ENCODE measurements at regions not wholly inside any gene's neighbourhood (a gene's known extent, or its start where the extent isn't known, plus 50 kb on each side); places are given as distances from the start of the nearest gene placed in this dataset.

- TF ChIP-seq FOSL1 (IDR thresholded peaks at IDR 0.05; ENCODE audit: low read depth), result no peak
- no peak for TF ChIP-seq POLR2AphosphoS5 (IDR thresholded peaks at IDR 0.05; ENCODE audit: low read depth, low read length)
- TF ChIP-seq ZBTB33 (IDR thresholded peaks at IDR 0.05; ENCODE audit: extremely low read depth, insufficient replicate concordance, low read length), result no peak
- no peak for TF ChIP-seq SRF (IDR thresholded peaks at IDR 0.05; ENCODE audit: low read depth)
- no peak for TF ChIP-seq CTCF (IDR thresholded peaks at IDR 0.05 in 2 of 3, conservative IDR thresholded peaks at IDR 0.05 in 1 of 3; ENCODE audit: borderline replicate concordance in 1 of 3, insufficient read depth in 1 of 3, low read depth in 2 of 3, low read length in 2 of 3)
- no peak for TF ChIP-seq ZNF274 (IDR thresholded peaks at IDR 0.05; ENCODE audit: low read depth, low read length)
- no peak for TF ChIP-seq SIN3A (IDR thresholded peaks at IDR 0.05; ENCODE audit: low read depth)
- TF ChIP-seq YY1 (IDR thresholded peaks at IDR 0.05; ENCODE audit: extremely low read depth, insufficient replicate concordance, low read depth, low read length), result no peak
- no peak for TF ChIP-seq MAX (IDR thresholded peaks at IDR 0.05)
- TF ChIP-seq REST (IDR thresholded peaks at IDR 0.05; ENCODE audit: low read depth), result no peak
- TF ChIP-seq CBX3 (IDR thresholded peaks at IDR 0.05; ENCODE audit: low read depth), result no peak
- TF ChIP-seq JUND (IDR thresholded peaks at IDR 0.05), result no peak
- TF ChIP-seq ZFX (IDR thresholded peaks at IDR 0.05), result no peak
- no peak for TF ChIP-seq POLR2A (IDR thresholded peaks at IDR 0.05; ENCODE audit: borderline replicate concordance, extremely low read depth, insufficient read depth, insufficient read length)
- no peak for TF ChIP-seq ATF3 (IDR thresholded peaks at IDR 0.05)
- Histone ChIP-seq H3K36me3 (ENCODE audit: control insufficient read depth in 1 of 2, insufficient read depth in 2 of 2, low read length in 2 of 2) (no peaks in the 10 kb centered on the region), H3K9me3 (ENCODE audit: control insufficient read depth in 1 of 2, insufficient read depth in 1 of 2, low read depth in 1 of 2, low read length in 2 of 2) (no peaks in the 10 kb centered on the region), H3K4me2 (ENCODE audit: low read length) (no peak overlapping the region), H3K79me2 (ENCODE audit: insufficient read depth, low read length) (peaks cover 13% of the 10 kb centered on the region), H3K9me2 (ENCODE audit: insufficient read depth) (no peaks in the 10 kb centered on the region), H3K4me3 (replicated peaks in 1 of 2; ENCODE audit: low read depth in 1 of 2, low read length in 2 of 2) (no peak overlapping the region), H3K27me3 (ENCODE audit: insufficient read depth, low read length) (no peaks in the 10 kb centered on the region), H3K9ac (ENCODE audit: low read length) (no peak overlapping the region), H4K20me1 (ENCODE audit: insufficient read depth) (no peaks in the 10 kb centered on the region), H2AFZ (ENCODE audit: low read depth, low read length, poor library complexity, severe bottlenecking) (no peak overlapping the region), H3K4me1 (ENCODE audit: control insufficient read depth in 1 of 2, insufficient read depth in 2 of 2, low read length in 2 of 2) (peaks cover 34 to 44% of the 10 kb centered on the region in 2 experiments), H3K27ac (ENCODE audit: low read depth, low read length) (no peak overlapping the region)
- DNase-seq (ENCODE audit: low read depth, low spot score) (no peak), ATAC-seq (no peak)
- POLR2A ChIA-PET, result no interaction called here
- CTCF ChIA-PET, result no interaction called here
- no TSS peak for BruUV-seq (replicated peaks)
- RAD21 ChIA-PET (ENCODE audit: low non-redundant PET in 1 of 2, low total read pairs in 2 of 2, uncharacterized antibody in 2 of 2, unreplicated experiment in 2 of 2), result no interaction called here
- intact Hi-C loops (cut with micrococcal nuclease), result loop anchor here (10.0 kb wide), 1 partner anchor 311 kb away; no protein-coding TSS in a partner anchor
These were observed 510.1 kb downstream of the IRS2 start for GRCh38 chr13:109276261-109276660.

All from HCT116 (cell line).